ENCODE measurements at regions not wholly inside any gene's neighbourhood (a gene's known extent, or its start where the extent isn't known, plus 50 kb on each side); places are given as distances from the start of the nearest gene placed in this dataset.

- intact Hi-C loops (cut with DNase I): no loop called here
- H3K27me3 ChIP-seq: no peaks in the 10 kb centered on the region
- H3K4me1 ChIP-seq: no peaks in the 10 kb centered on the region
- no peak for DNase-seq
- no peak for TF ChIP-seq CTCF (IDR thresholded peaks at IDR 0.05)
- H3K9me3 ChIP-seq: no peaks in the 10 kb centered on the region
- H3K36me3 ChIP-seq: no peaks in the 10 kb centered on the region
- H3K27ac ChIP-seq: no peak overlapping the region
- H3K4me3 ChIP-seq: no peak overlapping the region
- H3K9ac ChIP-seq (ENCODE audit: low read depth in 2 of 2, low read length in 2 of 2): no peak overlapping the region
Measured at GRCh38 chr4:152207378-152207720, 328.5 kb downstream of the FBXW7 start.

- DNase-seq: no peak
Measured at GRCh38 chr4:152206646-152207377, 329.1 kb downstream of the FBXW7 start.

GRCh38 chr4:152206185-152206584 is 329.7 kb downstream of the FBXW7 start:
- no peaks in the 10 kb centered on the region for H3K27me3 ChIP-seq
- DNase-seq: no peak
- H3K9me3 ChIP-seq: no peaks in the 10 kb centered on the region
- no peaks in the 10 kb centered on the region for H3K36me3 ChIP-seq
- intact Hi-C loops (cut with DNase I): no loop called here
- TF ChIP-seq CTCF (IDR thresholded peaks at IDR 0.05): no peak
- H3K4me3 ChIP-seq: no peak overlapping the region
- H3K4me1 ChIP-seq: no peaks in the 10 kb centered on the region
- no peak overlapping the region for H3K9ac ChIP-seq (ENCODE audit: low read depth in 2 of 2, low read length in 2 of 2)
- H3K27ac ChIP-seq: no peak overlapping the region

More at GRCh38 chr4:152206646-152207377, 329.1 kb downstream of the FBXW7 start:
- H3K36me3 ChIP-seq: no peaks in the 10 kb centered on the region
- no peaks in the 10 kb centered on the region for H3K9me3 ChIP-seq
- H3K4me3 ChIP-seq: no peak overlapping the region
- no peak overlapping the region for H3K9ac ChIP-seq (ENCODE audit: low read depth in 2 of 2, low read length in 2 of 2)
- TF ChIP-seq CTCF (IDR thresholded peaks at IDR 0.05): no peak
- H3K27me3 ChIP-seq: no peaks in the 10 kb centered on the region
- no peak overlapping the region for H3K27ac ChIP-seq
- intact Hi-C loops (cut with DNase I): no loop called here
- H3K4me1 ChIP-seq: no peaks in the 10 kb centered on the region

- H3K4me3 ChIP-seq: no peak overlapping the region
- H3K27me3 ChIP-seq: no peaks in the 10 kb centered on the region
- no peak for DNase-seq
- no peaks in the 10 kb centered on the region for H3K9me3 ChIP-seq
- H3K36me3 ChIP-seq: no peaks in the 10 kb centered on the region
- TF ChIP-seq CTCF (IDR thresholded peaks at IDR 0.05): no peak
- intact Hi-C loops (cut with DNase I): no loop called here
- no peaks in the 10 kb centered on the region for H3K4me1 ChIP-seq
- H3K27ac ChIP-seq: no peak overlapping the region
- H3K9ac ChIP-seq (ENCODE audit: low read depth in 2 of 2, low read length in 2 of 2): no peak overlapping the region
Measured at GRCh38 chr4:152202415-152202814, 333.5 kb downstream of the FBXW7 start.

GRCh38 chr4:152200511-152201333 is 335.2 kb downstream of the FBXW7 start:
- no peak for TF ChIP-seq CTCF (IDR thresholded peaks at IDR 0.05)
- DNase-seq: no peak
- H3K9me3 ChIP-seq: no peaks in the 10 kb centered on the region
- intact Hi-C loops (cut with DNase I): no loop called here
- H3K4me3 ChIP-seq: no peak overlapping the region
- H3K27me3 ChIP-seq: no peaks in the 10 kb centered on the region
- no peaks in the 10 kb centered on the region for H3K36me3 ChIP-seq
- H3K9ac ChIP-seq (ENCODE audit: low read depth in 2 of 2, low read length in 2 of 2): no peak overlapping the region
- no peak overlapping the region for H3K27ac ChIP-seq
- H3K4me1 ChIP-seq: no peaks in the 10 kb centered on the region
